Esophagus muscularis mucosa (tissue), 4 donors: ENCODE measurements at regions not wholly inside any gene's neighbourhood (a gene's known extent, or its start where the extent isn't known, plus 50 kb on each side); places are given as distances from the start of the nearest gene placed in this dataset.

Experiments used
- DNase-seq: peaks from one replicate; pipeline ENCODE4 v3.0.0-alpha.2; 2017; ENCODE audit errors: extremely low spot score
- H3K27ac ChIP-seq, 4 donors: fragments of 200-600 bp; sonication (generic); replicated peaks in 1 of 4; 1 replicate in 3 of 4; 2 replicates in 1 of 4; pipeline ENCODE4 v1.5.1; 2016 to 2019; ENCODE audit warnings: mild to moderate bottlenecking in 1 of 4
- H3K27me3 ChIP-seq, 4 donors: fragments of 200-600 bp; sonication (generic); one replicate each; pipeline versions ENCODE4 v1.5.1 to v1.6.0; 2016 to 2019
- H3K36me3 ChIP-seq, 4 donors: fragments of 200-600 bp; sonication (generic); one replicate each; pipeline ENCODE4 v1.5.1; 2016 to 2019
- H3K4me1 ChIP-seq, 4 donors: fragments of 200-600 bp; sonication (generic); one replicate each; pipeline ENCODE4 v1.5.1; 2016 to 2019
- H3K4me3 ChIP-seq, 4 donors: fragments of 200-600 bp; sonication (generic); 1 replicate in 2 of 4; 2 replicates in 2 of 4; pipeline ENCODE4 v1.5.1; 2016 to 2019; ENCODE audit warnings: mild to moderate bottlenecking in 4 of 4, moderate library complexity in 1 of 4
- H3K9me3 ChIP-seq, 4 donors: fragments of 200-600 bp; sonication (generic); 1 replicate in 3 of 4; 2 replicates in 1 of 4; pipeline ENCODE4 v1.5.1; 2016 to 2019
- EP300 ChIP-seq: sonication (generic); formaldehyde crosslinking; IDR thresholded peaks from one replicate; pipeline ENCODE4 v1.6.1; 2017; ENCODE audit warnings: antibody characterized with exemption
- POLR2A ChIP-seq: fragments of 450-650 bp; IDR thresholded peaks from one replicate; pipeline ENCODE4 v1.6.1; 2017; ENCODE audit warnings: antibody characterized with exemption, moderate library complexity, mild to moderate bottlenecking, low read depth
- POLR2AphosphoS5 ChIP-seq, 2 donors: sonication (generic); formaldehyde crosslinking; IDR thresholded peaks; one replicate each; pipeline ENCODE4 v1.6.1; 2017; ENCODE audit warnings: antibody characterized with exemption in 2 of 2
- WGBS: methylation state at CpG from one replicate; pipeline ENCODE4 v1.1.5; 2018; 5-methylcytosine and 5-hydroxymethylcytosine counted together
- intact Hi-C: fragments of 100-400 bp; cut with DNase I; formaldehyde crosslinking; loops from one replicate; pipeline ENCODE4 v1.15.1; 2023
- TF ChIP-seq, protein P1 (sequence below), 3 experiments: fragments of 200-600 bp in 2 of 3; fragments of 450-650 bp in 1 of 3; sonication (generic) in 2 of 3; IDR thresholded peaks; one replicate each; pipeline ENCODE4 v1.5.1; 2017 to 2019; ENCODE audit warnings: antibody characterized with exemption in 3 of 3, mild to moderate bottlenecking in 2 of 3, moderate library complexity in 1 of 3

- Histone ChIP-seq H3K27me3 (no peaks in the 10 kb centered on the region), H3K27ac (no peak overlapping the region), H3K4me3 (no peak overlapping the region), H3K36me3 (no peaks in the 10 kb centered on the region), H3K4me1 (no peaks in the 10 kb centered on the region), H3K9me3 (no peaks in the 10 kb centered on the region)
- DNase-seq, result no peak
- WGBS, result 92% methylated on average over 5 of the region's 7 CpGs
- intact Hi-C loops, result no loop called here
- TF ChIP-seq, protein P1, sequence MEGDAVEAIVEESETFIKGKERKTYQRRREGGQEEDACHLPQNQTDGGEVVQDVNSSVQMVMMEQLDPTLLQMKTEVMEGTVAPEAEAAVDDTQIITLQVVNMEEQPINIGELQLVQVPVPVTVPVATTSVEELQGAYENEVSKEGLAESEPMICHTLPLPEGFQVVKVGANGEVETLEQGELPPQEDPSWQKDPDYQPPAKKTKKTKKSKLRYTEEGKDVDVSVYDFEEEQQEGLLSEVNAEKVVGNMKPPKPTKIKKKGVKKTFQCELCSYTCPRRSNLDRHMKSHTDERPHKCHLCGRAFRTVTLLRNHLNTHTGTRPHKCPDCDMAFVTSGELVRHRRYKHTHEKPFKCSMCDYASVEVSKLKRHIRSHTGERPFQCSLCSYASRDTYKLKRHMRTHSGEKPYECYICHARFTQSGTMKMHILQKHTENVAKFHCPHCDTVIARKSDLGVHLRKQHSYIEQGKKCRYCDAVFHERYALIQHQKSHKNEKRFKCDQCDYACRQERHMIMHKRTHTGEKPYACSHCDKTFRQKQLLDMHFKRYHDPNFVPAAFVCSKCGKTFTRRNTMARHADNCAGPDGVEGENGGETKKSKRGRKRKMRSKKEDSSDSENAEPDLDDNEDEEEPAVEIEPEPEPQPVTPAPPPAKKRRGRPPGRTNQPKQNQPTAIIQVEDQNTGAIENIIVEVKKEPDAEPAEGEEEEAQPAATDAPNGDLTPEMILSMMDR (IDR thresholded peaks at IDR 0.05), result no peak
- no peak for TF ChIP-seq POLR2A
- no peak for TF ChIP-seq POLR2AphosphoS5 (IDR thresholded peaks at IDR 0.05)
- TF ChIP-seq EP300, result no peak
Measured at GRCh38 chr2:156005531-156005930, 327.0 kb downstream of the NR4A2 start.

DNA sequence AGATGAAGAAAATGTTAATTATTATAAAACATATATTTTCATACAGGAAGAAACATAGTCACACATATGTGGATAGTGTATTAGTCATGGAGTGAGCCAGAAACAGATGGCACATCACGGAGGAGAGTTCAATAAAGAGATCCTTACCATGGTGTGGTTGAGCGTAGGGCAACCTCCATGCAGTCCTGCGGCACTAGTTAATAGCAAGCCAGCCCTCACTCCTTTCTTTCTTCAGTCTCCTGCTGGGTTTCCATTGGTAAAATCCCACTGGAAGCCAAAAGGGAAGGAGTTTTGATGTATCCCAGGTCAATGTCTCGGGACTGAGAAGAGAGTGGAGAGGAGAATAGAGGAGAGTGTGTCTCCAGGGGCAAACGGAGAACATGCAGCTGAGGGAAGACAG lies 328.1 kb downstream of the NR4A2 start:
- intact Hi-C loops, result no loop called here
- Histone ChIP-seq H3K27ac (no peak overlapping the region), H3K4me3 (no peak overlapping the region)

DNA sequence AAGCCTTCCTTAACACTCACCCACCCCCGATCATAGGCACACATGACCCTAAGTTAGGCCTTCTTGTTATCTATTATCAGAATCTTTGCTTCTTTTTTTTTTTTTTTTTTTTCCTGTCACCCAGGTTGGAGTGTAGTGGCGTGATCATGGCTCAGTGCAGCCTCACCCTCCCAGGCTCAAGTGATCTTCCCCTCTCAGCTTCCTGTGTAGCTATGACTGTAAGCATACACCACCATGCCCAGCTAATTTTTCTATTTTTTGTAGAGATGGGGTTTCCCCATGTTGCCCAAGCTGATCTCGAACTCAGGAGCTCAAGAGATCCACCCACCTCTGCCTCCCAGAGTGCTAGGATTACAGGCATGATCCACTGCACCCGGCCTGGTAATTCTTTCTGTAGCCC lies 328.7 kb downstream of the NR4A2 start:
- H3K27ac ChIP-seq, result no peak overlapping the region
- TF ChIP-seq, protein P1 (IDR thresholded peaks at IDR 0.05), result no peak
- no peak for TF ChIP-seq POLR2AphosphoS5 (IDR thresholded peaks at IDR 0.05)
- TF ChIP-seq POLR2A, result no peak
- no peak for TF ChIP-seq EP300
- H3K4me3 ChIP-seq, result no peak overlapping the region
- DNase-seq, result no peak
- WGBS, result 78% methylated on average over 4 of the region's 4 CpGs
- intact Hi-C loops, result no loop called here
- H3K36me3 ChIP-seq, result no peaks in the 10 kb centered on the region
- H3K4me1 ChIP-seq, result no peaks in the 10 kb centered on the region
- no peaks in the 10 kb centered on the region for H3K9me3 ChIP-seq
- no peaks in the 10 kb centered on the region for H3K27me3 ChIP-seq

More for the DNA sequence above, 328.1 kb downstream of the NR4A2 start:
- 82% methylated on average over 5 of the region's 5 CpGs for WGBS
- Histone ChIP-seq H3K36me3 (no peaks in the 10 kb centered on the region), H3K4me1 (no peaks in the 10 kb centered on the region), H3K9me3 (no peaks in the 10 kb centered on the region), H3K27me3 (no peaks in the 10 kb centered on the region)
- TF ChIP-seq POLR2A (no peak), EP300 (no peak), POLR2AphosphoS5 (IDR thresholded peaks at IDR 0.05) (no peak)
- TF ChIP-seq, protein P1 (IDR thresholded peaks at IDR 0.05), result no peak
- DNase-seq, result no peak

DNA sequence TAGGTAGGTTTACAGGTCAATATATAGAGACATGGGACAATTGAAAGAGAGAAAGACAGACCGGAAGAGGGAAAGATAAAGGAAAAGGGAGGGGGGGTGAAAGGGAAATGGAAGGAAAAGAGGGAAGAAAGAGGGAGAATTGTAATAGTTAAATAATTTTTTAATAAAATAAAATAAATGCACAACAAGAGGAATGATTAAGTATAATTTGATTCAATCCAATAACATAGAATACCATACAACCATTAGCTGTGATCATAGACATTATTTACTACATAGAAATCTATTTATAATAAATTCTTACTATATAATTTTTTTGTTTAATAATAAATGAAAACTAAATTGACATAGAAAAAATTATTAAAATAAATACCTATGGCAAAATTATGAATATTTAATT lies 330.7 kb downstream of the NR4A2 start:
- no peaks in the 10 kb centered on the region for H3K4me1 ChIP-seq
- H3K9me3 ChIP-seq, result no peaks in the 10 kb centered on the region
- H3K4me3 ChIP-seq, result no peak overlapping the region
- no peaks in the 10 kb centered on the region for H3K27me3 ChIP-seq
- intact Hi-C loops, result no loop called here
- no peak for DNase-seq
- H3K27ac ChIP-seq, result no peak overlapping the region
- no peak for TF ChIP-seq POLR2AphosphoS5 (IDR thresholded peaks at IDR 0.05)
- TF ChIP-seq, protein P1 (IDR thresholded peaks at IDR 0.05), result no peak
- no peak for TF ChIP-seq POLR2A
- no peak for TF ChIP-seq EP300
- WGBS, result 91% methylated on average over 1 of the region's 1 CpG
- H3K36me3 ChIP-seq, result no peaks in the 10 kb centered on the region

- Histone ChIP-seq H3K27me3 (no peaks in the 10 kb centered on the region), H3K9me3 (no peaks in the 10 kb centered on the region), H3K27ac (no peak overlapping the region), H3K4me1 (no peaks in the 10 kb centered on the region), H3K4me3 (no peak overlapping the region), H3K36me3 (no peaks in the 10 kb centered on the region)
- intact Hi-C loops, result no loop called here
- WGBS, result 81% methylated on average over 2 of the region's 2 CpGs
- TF ChIP-seq, protein P1 (IDR thresholded peaks at IDR 0.05), result no peak
- TF ChIP-seq POLR2A, result no peak
- no peak for TF ChIP-seq POLR2AphosphoS5 (IDR thresholded peaks at IDR 0.05)
- no peak for TF ChIP-seq EP300
- no peak for DNase-seq
Measured at GRCh38 chr2:155997538-155997937, 335.0 kb downstream of the NR4A2 start.
